SK-N-SH treated with all-trans-retinoic acid at 6 μM for 48 hours (cell line): ENCODE measurements at regions not wholly inside any gene's neighbourhood (a gene's known extent, or its start where the extent isn't known, plus 50 kb on each side); places are given as distances from the start of the nearest gene placed in this dataset.
"Not testable (repeated sequence)": the region's sequence is repeated elsewhere in the genome, so short reads cannot be mapped to it uniquely, and the experiment has no call there.

Experiments used
- OSR1 ChIP-seq: fragments of 250-450 bp; sonication (Bioruptor Pico); IDR thresholded peaks from 2 replicates; pipeline ENCODE4 v1.8.0; 2022; ENCODE audit warnings: moderate library complexity, mild to moderate bottlenecking, inconsistent platforms
- PATZ1 ChIP-seq: fragments of 250-450 bp; sonication (Bioruptor Pico); IDR thresholded peaks from 2 replicates; pipeline ENCODE4 v1.8.0; 2020; ENCODE audit warnings: mild to moderate bottlenecking, moderate library complexity, borderline replicate concordance
- TOX ChIP-seq: fragments of 250-450 bp; sonication (Bioruptor Pico); IDR thresholded peaks from 2 replicates; pipeline ENCODE4 v1.8.0; 2021; ENCODE audit warnings: mild to moderate bottlenecking, moderate library complexity, borderline replicate concordance
- TSHZ2 ChIP-seq: fragments of 250-450 bp; sonication (Bioruptor Pico); IDR thresholded peaks from 2 replicates; pipeline ENCODE4 v1.5.0; 2020; ENCODE audit warnings: mild to moderate bottlenecking, moderate library complexity
- ZFP30 ChIP-seq: fragments of 450-650 bp; formaldehyde crosslinking; IDR thresholded peaks from 2 replicates; pipeline ENCODE4 v1.5.0; 2022; ENCODE audit warnings: mild to moderate bottlenecking, moderate library complexity

- TF ChIP-seq ZFP30, TOX, TSHZ2, PATZ1, OSR1 (CRISPR knock-in tag): not testable (repeated sequence)
Observed at GRCh38 chr9:42421630-42422029, 238.2 kb downstream of the SPATA31A6 start.
